HCT116 (cell line): ENCODE measurements at regions not wholly inside any gene's neighbourhood (a gene's known extent, or its start where the extent isn't known, plus 50 kb on each side); places are given as distances from the start of the nearest gene placed in this dataset.

Experiments
- ATAC-seq: fragments of 200-7000 bp; cut with Tn5 transposase; 2 replicates; pipeline ENCODE4 v1.9.1; 2020; ENCODE audit warnings: mild to moderate bottlenecking, moderate library complexity
- BruUV-seq: library from RNA; stranded (reverse); fragments of 400-500 nt; replicated peaks from 2 replicates; lab custom pipeline; 2021; lab: Mats Ljungman, UMichigan
- CTCF ChIA-PET: fragments of 300-600 bp; sonication (Branson Sonifier 250); formaldehyde crosslinking; loops from one replicate; lab custom pipeline; 2021; ENCODE audit warnings: antibody characterized with exemption; lab: Charles Lee
- POLR2A ChIA-PET: fragments of 300-600, 350-600 bp; sonication (Branson Sonifier 250); formaldehyde crosslinking; loops from one replicate; lab custom pipeline; 2021; ENCODE audit warnings: antibody characterized with exemption; lab: Charles Lee
- RAD21 ChIA-PET, 2 experiments: fragments of 300-600 bp; sonication (Branson Sonifier 250); formaldehyde crosslinking; loops; one replicate each; lab custom pipeline; 2023; ENCODE audit warnings: low total read pairs in 2 of 2; ENCODE audit not compliant: uncharacterized antibody in 2 of 2, unreplicated experiment in 2 of 2, low non-redundant PET in 1 of 2; lab: Charles Lee
- DNase-seq: peaks from one replicate; pipeline ENCODE4 v3.0.0-alpha.2; 2010; ENCODE audit warnings: low read depth, low spot score
- H2AFZ ChIP-seq: fragments of 200-600 bp; shearing (Covaris generic), sonication (generic); 2 replicates; pipeline ENCODE4 v1.6.1; 2017; ENCODE audit warnings: low read depth, mixed run types, mixed read lengths, antibody characterized with exemption, low read length; ENCODE audit not compliant: poor library complexity, severe bottlenecking
- H3K27ac ChIP-seq: 2 replicates; pipeline ENCODE4 v1.5.1; 2012; ENCODE audit warnings: low read depth, low read length
- H3K27me3 ChIP-seq: fragments of 200-600 bp; sonication (generic); 2 replicates; pipeline ENCODE4 v1.6.1; 2016; ENCODE audit warnings: mixed run types, low read length, mixed read lengths; ENCODE audit not compliant: insufficient read depth
- H3K36me3 ChIP-seq, 2 experiments: fragments of 200-500 bp in 1 of 2; fragments of 200-600 bp in 1 of 2; sonication (Bioruptor generic) in 1 of 2; sonication (generic) in 1 of 2; 2 replicates each; pipeline versions ENCODE4 v1.5.1 to v1.6.1; 2014 to 2016; ENCODE audit warnings: low read length in 2 of 2, inconsistent platforms in 1 of 2, mixed read lengths in 1 of 2, mixed run types in 1 of 2; ENCODE audit not compliant: insufficient read depth in 2 of 2, control insufficient read depth in 1 of 2
- H3K4me1 ChIP-seq, 2 experiments: fragments of 200-600 bp in 1 of 2; sonication (generic) in 1 of 2; 2 replicates each; pipeline versions ENCODE4 v1.5.1 to v1.6.1; 2012 to 2017; ENCODE audit warnings: low read length in 2 of 2, inconsistent platforms in 1 of 2, mild to moderate bottlenecking in 1 of 2, mixed read lengths in 1 of 2, mixed run types in 1 of 2, moderate library complexity in 1 of 2; ENCODE audit not compliant: insufficient read depth in 2 of 2, control insufficient read depth in 1 of 2
- H3K4me2 ChIP-seq: fragments of 200-600 bp; sonication (generic); 2 replicates; pipeline ENCODE4 v1.6.1; 2017; ENCODE audit warnings: mixed run types, low read length, mixed read lengths
- H3K4me3 ChIP-seq, 2 experiments: fragments of 200-600 bp in 1 of 2; sonication (generic) in 1 of 2; replicated peaks in 1 of 2; 2 replicates each; pipeline ENCODE4 v1.5.1; 2011 to 2016; ENCODE audit warnings: low read length in 2 of 2, control low read depth in 1 of 2, low read depth in 1 of 2, mild to moderate bottlenecking in 1 of 2, mixed read lengths in 1 of 2, mixed run types in 1 of 2
- H3K79me2 ChIP-seq: fragments of 200-600 bp; sonication (generic); 2 replicates; pipeline ENCODE4 v1.6.1; 2017; ENCODE audit warnings: mild to moderate bottlenecking, mixed run types, low read length, moderate library complexity, mixed read lengths; ENCODE audit not compliant: insufficient read depth
- H3K9ac ChIP-seq: fragments of 200-600 bp; sonication (generic); 2 replicates; pipeline ENCODE4 v1.6.1; 2016; ENCODE audit warnings: low read length, mixed read lengths
- H3K9me2 ChIP-seq: fragments of 200-600 bp; sonication (generic), shearing (Covaris generic); 2 replicates; pipeline ENCODE4 v1.6.1; 2017; ENCODE audit warnings: mixed run types, mild to moderate bottlenecking, moderate library complexity; ENCODE audit not compliant: insufficient read depth
- H3K9me3 ChIP-seq, 2 experiments: fragments of 200-500 bp in 1 of 2; fragments of 200-600 bp in 1 of 2; sonication (Bioruptor generic) in 1 of 2; sonication (generic) in 1 of 2; 2 replicates each; pipeline ENCODE4 v1.6.1; 2014 to 2017; ENCODE audit warnings: low read length in 2 of 2, mixed read lengths in 2 of 2, inconsistent platforms in 1 of 2, low read depth in 1 of 2, mild to moderate bottlenecking in 1 of 2, mixed run types in 1 of 2, moderate library complexity in 1 of 2; ENCODE audit not compliant: control insufficient read depth in 1 of 2, insufficient read depth in 1 of 2
- H4K20me1 ChIP-seq: fragments of 200-600 bp; sonication (generic), shearing (Covaris generic); 2 replicates; pipeline ENCODE4 v1.6.1; 2017; ENCODE audit warnings: mixed run types, mild to moderate bottlenecking, moderate library complexity; ENCODE audit not compliant: insufficient read depth
- CEBPB ChIP-seq: IDR thresholded peaks from 2 replicates; pipeline ENCODE4 v1.6.1; 2012; ENCODE audit warnings: low read depth
- EGR1 ChIP-seq: IDR thresholded peaks from 2 replicates; pipeline ENCODE4 v1.6.1; 2012; ENCODE audit warnings: low read depth
- ELF1 ChIP-seq: IDR thresholded peaks from 2 replicates; pipeline ENCODE4 v1.6.1; 2012; ENCODE audit warnings: low read depth, borderline replicate concordance
- EZH2 ChIP-seq: fragments of 200-600 bp; sonication (generic); IDR thresholded peaks from 2 replicates; pipeline ENCODE4 v1.6.1; 2017; ENCODE audit warnings: antibody characterized with exemption, mixed run types
- EZH2phosphoT487 ChIP-seq: fragments of 200-600 bp; IDR thresholded peaks from 2 replicates; pipeline ENCODE4 v1.6.1; 2018; ENCODE audit warnings: antibody characterized with exemption, borderline replicate concordance
- FOSL1 ChIP-seq: IDR thresholded peaks from 2 replicates; pipeline ENCODE4 v1.6.1; 2012; ENCODE audit warnings: low read depth
- RAD21 ChIP-seq: IDR thresholded peaks from 2 replicates; pipeline ENCODE4 v1.6.1; 2012; ENCODE audit warnings: low read depth, mild to moderate bottlenecking
- SIN3A ChIP-seq: IDR thresholded peaks from 2 replicates; pipeline ENCODE4 v1.6.1; 2012; ENCODE audit warnings: low read depth
- SP1 ChIP-seq: IDR thresholded peaks from 2 replicates; pipeline ENCODE4 v1.6.1; 2012; ENCODE audit warnings: low read depth
- SRF ChIP-seq: IDR thresholded peaks from 2 replicates; pipeline ENCODE4 v1.6.1; 2012; ENCODE audit warnings: low read depth
- TCF7L2 ChIP-seq: IDR thresholded peaks from 2 replicates; pipeline ENCODE4 v1.7.0; 2011; ENCODE audit warnings: borderline replicate concordance, inconsistent platforms; ENCODE audit not compliant: insufficient read depth, insufficient read length; ENCODE audit errors: extremely low read depth
- ZNF274 ChIP-seq: fragments of 200-500 bp; sonication (Bioruptor generic); IDR thresholded peaks from 2 replicates; pipeline ENCODE4 v1.6.1; 2014; ENCODE audit warnings: mild to moderate bottlenecking, low read depth, low read length, inconsistent platforms
- intact Hi-C: fragments of 100-400 bp; cut with micrococcal nuclease; formaldehyde crosslinking; loops from 2 replicates; pipeline ENCODE4 v1.10.0; 2022
- TF ChIP-seq, protein P1 (sequence below): IDR thresholded peaks from 2 replicates; pipeline ENCODE4 v1.6.1; 2012

DNA sequence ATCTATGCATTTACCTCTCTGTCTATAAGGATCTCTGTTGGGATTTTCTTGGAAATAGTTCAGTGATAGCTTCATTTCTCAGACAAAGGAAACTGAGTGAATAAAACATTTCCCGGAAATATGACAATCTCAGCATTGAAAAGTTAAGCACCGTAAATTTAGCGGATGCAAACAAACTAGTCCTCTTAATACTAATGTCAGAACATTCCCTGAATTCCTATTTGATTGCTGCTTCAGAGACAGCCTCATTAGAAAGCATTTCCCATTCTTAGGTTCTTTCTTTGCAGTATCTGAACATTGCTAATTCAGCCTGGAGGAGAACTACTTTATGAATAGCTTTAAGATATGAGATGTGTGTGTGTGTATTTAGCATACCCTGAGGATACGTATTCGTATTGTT, 101.3 kb downstream of the NR2F2 start:
- Histone ChIP-seq H2AFZ (no peak overlapping the region), H3K9me3 (no peaks in the 10 kb centered on the region), H3K79me2 (no peaks in the 10 kb centered on the region), H3K4me2 (no peak overlapping the region), H3K27me3 (peaks cover 13% of the 10 kb centered on the region; the same call in 1 of the 2 replicates), H3K36me3 (no peaks in the 10 kb centered on the region)
- ChIA-PET RAD21 (no interaction called here), CTCF (no interaction called here)
- DNase-seq = no peak
- TF ChIP-seq ZNF274 (no peak), EZH2phosphoT487 (no peak), SP1 (no peak), EZH2 (no peak), ELF1 (no peak), SIN3A (no peak)
- TF ChIP-seq, protein P1, sequence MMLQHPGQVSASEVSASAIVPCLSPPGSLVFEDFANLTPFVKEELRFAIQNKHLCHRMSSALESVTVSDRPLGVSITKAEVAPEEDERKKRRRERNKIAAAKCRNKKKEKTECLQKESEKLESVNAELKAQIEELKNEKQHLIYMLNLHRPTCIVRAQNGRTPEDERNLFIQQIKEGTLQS = no peak
- TF ChIP-seq, all 23 proteins: peak for 0
- Histone ChIP-seq H3K9ac (no peak overlapping the region), H4K20me1 (no peaks in the 10 kb centered on the region), H3K4me1 (peaks cover 0 to 6% of the 10 kb centered on the region in 2 experiments; a peak in 2 of 4 replicates), H3K4me3 (no peak overlapping the region), H3K9me2 (no peaks in the 10 kb centered on the region), H3K27ac (no peak overlapping the region)
- intact Hi-C loops = no loop called here
- POLR2A ChIA-PET = interaction anchor here (1.5 kb wide), 1 partner anchor 31 kb away, joined by 4 read pairs; no protein-coding TSS in a partner anchor
- ATAC-seq = no peak
- BruUV-seq = no TSS peak

DNA sequence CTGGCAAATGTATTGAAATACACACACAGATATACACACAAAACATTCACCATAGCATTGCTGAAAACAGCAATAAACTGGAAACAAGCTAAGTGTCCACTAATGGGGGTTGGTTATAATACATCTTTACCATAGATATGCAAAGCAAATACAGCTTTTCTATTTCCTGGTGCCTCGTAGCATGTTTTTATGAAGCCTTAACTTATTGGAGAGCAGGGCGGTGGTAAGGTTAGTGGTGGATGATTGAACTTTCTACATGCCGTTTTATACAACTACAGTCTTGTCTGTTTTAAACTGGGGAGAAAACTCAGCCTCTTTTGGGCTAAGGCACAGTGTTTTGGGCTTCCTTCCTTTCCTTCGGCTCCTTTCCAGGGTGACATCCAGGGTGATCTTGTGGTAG, 104.5 kb downstream of the NR2F2 start:
- Histone ChIP-seq H3K4me3 (no peak overlapping the region), H3K9ac (no peak overlapping the region), H3K9me2 (no peaks in the 10 kb centered on the region), H3K79me2 (no peaks in the 10 kb centered on the region), H3K36me3 (no peaks in the 10 kb centered on the region), H3K9me3 (no peaks in the 10 kb centered on the region), H3K4me1 (no peaks in the 10 kb centered on the region), H3K27me3 (peaks cover 37% of the 10 kb centered on the region), H3K27ac (no peak overlapping the region), H2AFZ (no peak overlapping the region), H3K4me2 (no peak overlapping the region), H4K20me1 (no peaks in the 10 kb centered on the region)
- no peak for DNase-seq
- no peak for ATAC-seq
- CTCF ChIA-PET = no interaction called here
- POLR2A ChIA-PET = no interaction called here
- TF ChIP-seq EGR1 (no peak), CEBPB (no peak), TCF7L2 (no peak), SRF (no peak), FOSL1 (no peak), SP1 (no peak), RAD21 (no peak), ELF1 (no peak)
- RAD21 ChIA-PET = no interaction called here
- no TSS peak for BruUV-seq
- intact Hi-C loops = no loop called here
